ENCODE measurements at regions not wholly inside any gene's neighbourhood (a gene's known extent, or its start where the extent isn't known, plus 50 kb on each side); places are given as distances from the start of the nearest gene placed in this dataset.

DNA sequence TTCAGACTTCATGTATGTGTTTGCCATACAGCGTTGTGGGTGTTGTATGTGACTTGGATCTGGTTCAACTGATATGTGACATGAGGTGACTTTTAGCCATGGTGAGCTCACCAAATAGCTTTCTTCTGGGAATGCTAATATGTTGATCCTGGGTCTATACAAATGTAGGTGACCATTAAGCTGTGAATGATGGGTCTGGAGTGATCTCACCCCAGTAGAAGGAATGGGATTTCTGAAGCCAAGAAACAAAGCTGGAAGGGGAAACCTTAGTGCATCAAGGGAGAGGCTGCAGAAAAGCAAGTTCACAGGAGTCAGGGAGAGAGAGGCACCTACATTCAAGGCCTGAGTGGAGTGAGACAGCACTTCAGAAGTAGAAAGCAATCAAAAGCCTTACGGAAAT, 421.0 kb upstream of the THRB start:
- Histone ChIP-seq H3K27ac (no peak overlapping the region), H3K4me3 (no peak overlapping the region), H3K4me1 (replicated peaks in 1 of 2) (no peaks in the 10 kb centered on the region)
- peak in 5 of 8 experiments; percentile 19 to 77 (median 51) for ATAC-seq (replicated peaks in 6 of 8)
- in situ Hi-C loops (cut with MboI; ENCODE audit: low pct_unique_long_range_greater_than_20kb in 2 of 9, low sequenced_read_pairs in 9 of 9, unreplicated experiment in 9 of 9) = no loop called here
- 0 to 100% (median 74%) methylated on average over 1 to 2 of the region's 2 CpGs; no CpG with 5 or more reads in 2 of the 10 experiments for WGBS, 10 experiments

DNA sequence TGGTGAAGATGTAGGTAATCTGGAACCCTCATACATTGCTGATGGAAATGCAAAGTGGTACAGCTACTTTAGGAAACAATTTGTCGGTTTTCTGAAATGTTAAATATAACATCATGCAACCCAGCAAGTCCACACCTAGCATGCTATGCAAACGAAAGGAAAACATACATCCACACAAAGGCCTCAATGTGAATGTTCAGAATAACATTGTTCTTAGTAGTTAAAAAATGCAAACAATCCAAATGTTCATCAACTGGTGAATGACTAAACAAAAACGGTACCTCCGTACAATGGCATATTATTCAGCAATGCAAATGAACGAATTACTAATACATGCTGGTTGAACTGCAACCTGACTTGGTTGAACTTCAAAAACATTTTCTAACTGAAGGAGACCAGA, 423.3 kb upstream of the THRB start:
- peak in 3 of 8 experiments; percentile 58 to 86 (median 62) for ATAC-seq (replicated peaks in 6 of 8)
- Histone ChIP-seq H3K4me3 (no peak overlapping the region), H3K4me1 (replicated peaks in 1 of 2) (peaks cover 3% of the 10 kb centered on the region in 2 donors), H3K27ac (no peak overlapping the region)
- in situ Hi-C loops (cut with MboI; ENCODE audit: low pct_unique_long_range_greater_than_20kb in 2 of 9, low sequenced_read_pairs in 9 of 9, unreplicated experiment in 9 of 9) = no loop called here
- WGBS, 10 experiments = 0 to 100% (median 82%) methylated on average over 2 to 5 of the region's 5 CpGs

DNA sequence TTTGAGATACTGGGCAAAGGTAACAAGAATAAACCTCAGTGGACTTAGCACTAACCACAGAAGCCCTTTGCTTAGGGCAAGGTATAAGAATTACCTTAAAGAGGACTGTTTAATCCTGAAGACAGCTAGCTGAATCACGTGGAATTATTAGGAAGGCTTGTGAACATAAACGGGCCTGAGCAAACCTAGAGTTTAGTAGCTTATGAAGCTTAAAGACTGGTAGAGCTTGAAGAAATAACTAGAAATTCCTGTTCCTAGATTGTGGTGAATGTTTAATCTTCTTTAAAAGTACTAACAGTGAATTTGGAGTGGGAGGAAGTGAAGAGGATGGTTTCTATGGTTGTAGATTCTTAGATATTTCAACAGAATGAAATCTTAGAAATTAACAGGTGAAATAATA, 428.9 kb upstream of the THRB start:
- no peak for ATAC-seq (replicated peaks in 6 of 8)
- Histone ChIP-seq H3K27ac (no peak overlapping the region), H3K4me3 (no peak overlapping the region), H3K4me1 (replicated peaks in 1 of 2) (peaks cover 3 to 8% of the 10 kb centered on the region in 2 donors)
- WGBS, 10 experiments = 27 to 100% (median 73%) methylated on average over 1 to 2 of the region's 2 CpGs; no CpG with 5 or more reads in 1 of the 10 experiments
- in situ Hi-C loops (cut with MboI; ENCODE audit: low pct_unique_long_range_greater_than_20kb in 2 of 9, low sequenced_read_pairs in 9 of 9, unreplicated experiment in 9 of 9) = no loop called here

DNA sequence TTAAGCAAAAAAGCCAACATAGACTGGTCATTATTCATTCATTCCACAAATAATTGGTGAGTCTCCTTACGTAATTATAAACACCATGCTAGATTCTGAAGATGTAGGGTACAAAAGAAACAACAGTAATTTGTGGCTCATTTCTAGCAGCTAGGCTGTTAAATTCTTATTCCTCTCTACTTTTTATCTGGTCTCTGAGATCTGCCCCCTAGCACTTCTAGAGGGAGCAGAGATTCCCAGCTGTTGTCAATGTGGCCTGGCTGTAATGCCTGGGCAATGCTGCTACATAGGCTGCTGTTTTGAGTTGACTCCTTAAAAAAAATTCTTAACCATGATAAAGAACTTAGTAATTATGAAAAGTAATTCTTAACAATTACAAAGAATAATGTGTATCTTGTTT, 434.9 kb upstream of the THRB start:
- in situ Hi-C loops (cut with MboI; ENCODE audit: low pct_unique_long_range_greater_than_20kb in 2 of 9, low sequenced_read_pairs in 9 of 9, unreplicated experiment in 9 of 9) = no loop called here
- no peak overlapping the region for H3K4me3 ChIP-seq
- H3K27ac ChIP-seq = no peak overlapping the region
- peak in 1 of 8 experiments; percentile 70 for ATAC-seq (replicated peaks in 6 of 8)
- whole genome bisulfite sequencing, 10 experiments = 29 to 100% (median 90%) methylated on average over 1 of the region's 1 CpG; no CpG with 5 or more reads in 2 of the 10 experiments
- no peaks in the 10 kb centered on the region for H3K4me1 ChIP-seq (replicated peaks in 1 of 2)

DNA sequence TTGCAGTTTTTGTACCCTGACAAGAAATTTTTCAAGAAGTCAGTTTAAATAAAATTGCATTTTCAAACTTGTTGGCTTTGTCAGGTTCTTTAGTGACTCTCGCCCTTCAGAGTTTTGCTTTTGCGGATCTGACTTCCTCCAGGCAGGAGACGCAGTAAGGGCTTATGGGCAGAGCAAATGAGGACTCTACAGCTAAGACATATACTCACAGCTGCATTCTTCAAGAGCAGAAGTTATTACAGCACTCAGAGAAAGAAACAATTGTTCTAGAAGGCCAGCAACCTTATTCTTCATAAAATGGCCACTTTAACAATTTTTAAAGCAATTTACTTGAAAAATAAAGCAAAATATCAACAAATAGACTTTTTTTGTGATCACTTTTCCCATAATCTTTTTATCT, 438.8 kb upstream of the THRB start:
- no peak for ATAC-seq (replicated peaks in 6 of 8)
- in situ Hi-C loops (cut with MboI; ENCODE audit: low pct_unique_long_range_greater_than_20kb in 2 of 9, low sequenced_read_pairs in 9 of 9, unreplicated experiment in 9 of 9) = no loop called here
- WGBS, 10 experiments = 50 to 100% (median 90%) methylated on average over 2 to 3 of the region's 3 CpGs; no CpG with 5 or more reads in 2 of the 10 experiments
- H3K27ac ChIP-seq = no peak overlapping the region
- no peak overlapping the region for H3K4me3 ChIP-seq
- peaks cover 0 to 4% of the 10 kb centered on the region in 2 donors for H3K4me1 ChIP-seq (replicated peaks in 1 of 2)

DNA sequence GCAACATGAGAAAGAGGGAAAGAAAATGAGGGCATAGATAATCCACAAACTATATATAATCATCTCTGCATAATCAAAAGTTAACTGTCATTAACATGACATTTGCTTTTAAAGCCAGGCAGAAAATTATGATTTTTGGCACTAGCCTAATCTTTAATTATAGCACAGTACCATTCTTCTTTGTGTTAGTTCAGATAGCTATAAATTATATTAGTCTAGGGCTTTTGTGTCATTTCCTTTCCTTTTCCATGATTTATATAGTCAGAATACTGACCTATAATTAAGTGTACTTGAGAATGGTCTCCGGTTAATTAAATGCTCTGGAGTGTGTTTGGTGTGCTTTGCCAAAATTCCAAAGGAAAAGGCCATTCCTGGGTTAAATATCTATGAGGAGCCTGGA, 441.9 kb upstream of the THRB start:
- H3K27ac ChIP-seq = no peak overlapping the region
- ATAC-seq (replicated peaks in 6 of 8) = no peak
- in situ Hi-C loops (cut with MboI; ENCODE audit: low pct_unique_long_range_greater_than_20kb in 2 of 9, low sequenced_read_pairs in 9 of 9, unreplicated experiment in 9 of 9) = no loop called here
- peaks cover 0 to 4% of the 10 kb centered on the region in 2 donors for H3K4me1 ChIP-seq (replicated peaks in 1 of 2)
- 20 to 100% (median 82%) methylated on average over 1 of the region's 1 CpG; no CpG with 5 or more reads in 2 of the 10 experiments for WGBS, 10 experiments
- no peak overlapping the region for H3K4me3 ChIP-seq

DNA sequence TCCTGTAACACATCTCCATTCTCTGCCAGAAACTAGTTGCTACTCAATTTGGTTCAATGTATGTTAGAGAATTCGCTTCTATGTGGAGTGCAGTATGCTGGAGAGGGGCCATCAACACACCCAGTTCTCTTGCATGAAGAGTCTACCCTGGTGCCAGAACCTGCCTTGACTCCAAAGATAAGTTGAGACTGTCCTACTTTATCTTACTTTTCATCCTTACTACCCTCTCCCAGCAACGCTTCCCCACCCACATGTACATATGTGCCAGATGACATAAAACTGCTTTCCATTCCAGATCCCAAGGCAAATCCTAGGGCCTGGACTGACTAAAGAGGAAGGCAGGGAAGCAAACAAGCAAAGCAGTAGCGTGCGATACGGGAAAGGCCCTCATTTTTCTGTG, 442.6 kb upstream of the THRB start:
- Histone ChIP-seq H3K27ac (no peak overlapping the region), H3K4me1 (replicated peaks in 1 of 2) (peaks cover 0 to 4% of the 10 kb centered on the region in 2 donors), H3K4me3 (no peak overlapping the region)
- 0 to 100% (median 73%) methylated on average over 1 to 5 of the region's 5 CpGs; no CpG with 5 or more reads in 2 of the 10 experiments for WGBS, 10 experiments
- in situ Hi-C loops (cut with MboI; ENCODE audit: low pct_unique_long_range_greater_than_20kb in 2 of 9, low sequenced_read_pairs in 9 of 9, unreplicated experiment in 9 of 9) = no loop called here
- ATAC-seq (replicated peaks in 6 of 8) = peak in 2 of 8 experiments; percentile 47 to 81

DNA sequence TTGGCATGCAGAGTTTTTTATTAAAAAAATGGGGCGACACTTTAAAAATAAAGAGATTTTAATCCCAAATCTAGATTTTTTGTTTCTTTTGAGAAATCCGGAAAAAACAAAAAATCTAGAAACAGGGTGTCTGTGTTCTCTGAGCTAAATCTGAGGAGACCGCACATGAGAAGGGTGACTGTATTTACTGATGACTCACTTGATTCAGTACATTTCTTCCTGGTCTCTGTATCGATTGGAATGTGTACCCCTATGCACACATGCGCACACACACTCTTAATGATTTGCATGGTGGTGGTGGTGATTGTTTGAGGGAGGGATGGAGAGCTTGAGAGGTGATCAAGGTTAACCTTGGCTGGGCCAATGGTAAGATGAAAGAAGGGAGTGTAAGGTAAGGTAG, 443.1 kb upstream of the THRB start:
- Histone ChIP-seq H3K27ac (no peak overlapping the region), H3K4me3 (no peak overlapping the region), H3K4me1 (replicated peaks in 1 of 2) (peaks cover 0 to 4% of the 10 kb centered on the region in 2 donors)
- WGBS, 10 experiments = 40 to 100% (median 90%) methylated on average over 1 to 5 of the region's 5 CpGs; no CpG with 5 or more reads in 3 of the 10 experiments
- in situ Hi-C loops (cut with MboI; ENCODE audit: low pct_unique_long_range_greater_than_20kb in 2 of 9, low sequenced_read_pairs in 9 of 9, unreplicated experiment in 9 of 9) = no loop called here
- ATAC-seq (replicated peaks in 6 of 8) = peak in 2 of 8 experiments; percentile 38 to 56

DNA sequence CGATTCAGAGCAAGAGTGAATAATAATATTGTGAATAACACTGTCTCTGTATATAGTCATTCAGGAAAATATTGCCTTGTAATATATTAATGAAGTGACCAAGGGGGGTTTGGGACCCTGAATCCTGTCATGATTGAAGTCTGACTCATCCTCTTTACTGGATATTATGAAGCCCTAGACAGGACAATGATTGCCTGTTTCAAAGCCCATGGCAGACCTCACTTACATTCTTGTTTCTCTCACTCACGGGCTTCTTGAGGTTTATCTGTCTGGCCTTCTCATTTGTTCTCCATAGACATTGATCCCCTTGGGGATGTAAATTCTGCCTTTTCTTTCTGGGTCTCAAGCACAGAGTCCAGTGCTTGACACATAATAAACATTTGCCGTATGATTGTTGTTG, 449.3 kb upstream of the THRB start:
- 65 to 100% (median 85%) methylated on average over 1 to 3 of the region's 3 CpGs for WGBS, 10 experiments
- in situ Hi-C loops (cut with MboI; ENCODE audit: low pct_unique_long_range_greater_than_20kb in 2 of 9, low sequenced_read_pairs in 9 of 9, unreplicated experiment in 9 of 9) = no loop called here
- no peaks in the 10 kb centered on the region for H3K4me1 ChIP-seq (replicated peaks in 1 of 2)
- H3K4me3 ChIP-seq = no peak overlapping the region
- ATAC-seq (replicated peaks in 6 of 8) = peak in 2 of 8 experiments; percentile 44 to 47
- no peak overlapping the region for H3K27ac ChIP-seq

DNA sequence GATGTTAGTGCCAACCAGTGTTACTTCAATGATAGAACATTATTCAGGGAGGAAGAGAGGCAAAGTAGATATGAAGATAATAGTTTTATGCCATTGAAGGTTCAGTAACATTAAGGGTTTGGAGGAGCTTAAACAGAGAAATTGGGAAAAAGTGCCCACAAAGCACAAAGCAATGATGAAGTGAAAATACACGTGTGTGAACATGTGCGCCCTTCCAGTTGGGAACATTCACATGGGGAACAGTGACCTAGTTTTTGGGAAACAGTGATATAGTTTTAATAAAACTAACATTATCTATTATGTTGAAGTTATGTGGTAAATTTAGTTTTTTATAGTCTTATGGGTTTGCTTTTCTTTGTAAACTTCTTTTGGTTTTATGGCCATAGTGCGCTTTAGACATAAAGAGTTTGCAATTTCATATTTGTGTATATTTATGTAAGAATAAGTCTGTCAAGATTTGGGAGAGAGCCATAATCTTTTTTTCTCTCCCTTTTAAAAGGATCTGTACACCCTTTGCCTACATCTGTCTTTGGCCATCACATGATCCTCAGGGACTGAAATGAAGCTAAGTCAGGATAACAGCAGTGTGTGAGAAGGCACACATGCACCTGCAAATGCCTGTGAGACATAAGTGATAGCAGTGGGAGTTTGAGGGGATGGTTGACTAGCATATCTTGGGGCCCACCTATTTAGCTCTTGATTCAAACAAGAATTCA, 450.3 kb upstream of the THRB start:
- WGBS, 10 experiments = 50 to 100% (median 93%) methylated on average over 1 to 3 of the region's 3 CpGs; no CpG with 5 or more reads in 1 of the 10 experiments
- Histone ChIP-seq H3K4me3 (no peak overlapping the region), H3K4me1 (replicated peaks in 1 of 2) (peaks cover 0 to 3% of the 10 kb centered on the region in 2 donors), H3K27ac (no peak overlapping the region)
- in situ Hi-C loops (cut with MboI; ENCODE audit: low pct_unique_long_range_greater_than_20kb in 2 of 9, low sequenced_read_pairs in 9 of 9, unreplicated experiment in 9 of 9) = no loop called here
- no peak for ATAC-seq (replicated peaks in 6 of 8)

DNA sequence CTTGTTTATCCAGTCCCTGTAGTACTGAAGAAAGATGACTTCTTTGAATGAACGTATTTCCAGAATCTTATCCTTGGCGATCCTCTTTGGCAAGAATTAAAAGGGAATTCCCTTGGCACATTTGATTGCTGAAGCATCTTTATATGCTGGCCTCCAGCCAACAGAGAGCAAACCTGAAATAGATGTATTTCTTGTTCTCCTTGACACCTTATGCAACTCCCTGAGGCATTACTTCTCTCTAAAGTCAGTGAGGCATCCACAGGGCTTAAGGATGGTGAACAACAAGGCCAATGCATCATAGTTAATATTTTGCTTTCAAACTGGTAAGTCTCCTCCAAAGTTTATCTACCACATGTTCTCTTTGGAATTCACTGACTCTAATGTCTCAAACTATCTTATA, 450.9 kb upstream of the THRB start:
- Histone ChIP-seq H3K4me3 (no peak overlapping the region), H3K27ac (no peak overlapping the region), H3K4me1 (replicated peaks in 1 of 2) (peaks cover 0 to 4% of the 10 kb centered on the region in 2 donors)
- ATAC-seq (replicated peaks in 6 of 8) = peak in 1 of 8 experiments; percentile 27
- WGBS, 10 experiments = 8 to 100% (median 83%) methylated on average over 1 to 2 of the region's 2 CpGs; no CpG with 5 or more reads in 3 of the 10 experiments
- in situ Hi-C loops (cut with MboI; ENCODE audit: low pct_unique_long_range_greater_than_20kb in 2 of 9, low sequenced_read_pairs in 9 of 9, unreplicated experiment in 9 of 9) = no loop called here

DNA sequence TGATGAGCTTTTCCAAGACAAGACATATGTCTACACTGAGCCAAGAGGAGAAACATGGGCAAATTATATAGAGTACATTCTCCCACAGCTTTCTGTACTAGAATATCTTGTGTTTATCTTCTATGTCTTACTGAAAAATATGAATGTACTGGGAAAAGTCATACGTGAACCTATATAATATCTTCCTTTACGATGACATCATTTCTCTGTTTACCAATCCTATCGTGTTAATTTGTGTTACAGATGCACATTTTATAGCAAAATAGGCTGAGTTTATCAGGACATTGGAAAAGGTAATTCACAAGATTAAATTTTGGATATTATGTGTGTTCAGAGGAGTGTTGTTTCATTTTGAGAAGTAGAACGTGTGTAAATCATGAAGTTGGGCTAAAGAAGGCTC, 452.5 kb upstream of the THRB start:
- H3K4me1 ChIP-seq (replicated peaks in 1 of 2) = peaks cover 0 to 4% of the 10 kb centered on the region in 2 donors
- H3K27ac ChIP-seq = no peak overlapping the region
- WGBS, 10 experiments = 16 to 100% (median 90%) methylated on average over 1 to 4 of the region's 4 CpGs
- no peak for ATAC-seq (replicated peaks in 6 of 8)
- no peak overlapping the region for H3K4me3 ChIP-seq
- in situ Hi-C loops (cut with MboI; ENCODE audit: low pct_unique_long_range_greater_than_20kb in 2 of 9, low sequenced_read_pairs in 9 of 9, unreplicated experiment in 9 of 9) = no loop called here

DNA sequence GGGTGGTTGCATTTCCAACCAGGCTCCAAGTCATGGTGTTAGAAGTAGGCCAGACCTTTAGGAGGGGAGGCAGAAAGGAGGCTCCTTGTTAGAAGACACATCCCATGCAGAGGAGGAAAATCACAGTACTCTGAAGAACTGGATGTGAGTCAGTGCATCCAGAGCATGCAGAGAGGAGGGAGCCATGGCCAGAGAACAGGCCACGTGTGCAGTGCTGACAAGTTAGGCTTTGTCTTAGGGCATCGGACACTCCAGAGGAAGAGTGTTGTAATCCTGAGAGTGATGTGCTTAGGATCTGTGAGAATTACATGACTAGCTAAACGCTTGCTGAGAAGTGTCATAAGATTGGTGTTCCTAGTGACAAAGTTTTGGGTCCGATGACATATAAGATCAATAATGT, 456.5 kb upstream of the THRB start:
- Histone ChIP-seq H3K27ac (no peak overlapping the region), H3K4me3 (no peak overlapping the region), H3K4me1 (replicated peaks in 1 of 2) (peaks cover 0 to 12% of the 10 kb centered on the region in 2 donors)
- WGBS, 10 experiments = 0 to 100% (median 86%) methylated on average over 1 to 4 of the region's 4 CpGs; no CpG with 5 or more reads in 3 of the 10 experiments
- in situ Hi-C loops (cut with MboI; ENCODE audit: low pct_unique_long_range_greater_than_20kb in 2 of 9, low sequenced_read_pairs in 9 of 9, unreplicated experiment in 9 of 9) = loop anchor here in 2 of 9 experiments (25.0 kb wide), 2 partner anchors 486 to 636 kb away; partner anchors contain the start of gene RARB (in 1 of the 2)
- peak in 3 of 8 experiments; percentile 53 to 94 (median 66) for ATAC-seq (replicated peaks in 6 of 8)
